ENCODE measurements at regions not wholly inside any gene's neighbourhood (a gene's known extent, or its start where the extent isn't known, plus 50 kb on each side); places are given as distances from the start of the nearest gene placed in this dataset.
"Not testable (repeated sequence)": the region's sequence is repeated elsewhere in the genome, so short reads cannot be mapped to it uniquely, and the experiment has no call there.

DNA sequence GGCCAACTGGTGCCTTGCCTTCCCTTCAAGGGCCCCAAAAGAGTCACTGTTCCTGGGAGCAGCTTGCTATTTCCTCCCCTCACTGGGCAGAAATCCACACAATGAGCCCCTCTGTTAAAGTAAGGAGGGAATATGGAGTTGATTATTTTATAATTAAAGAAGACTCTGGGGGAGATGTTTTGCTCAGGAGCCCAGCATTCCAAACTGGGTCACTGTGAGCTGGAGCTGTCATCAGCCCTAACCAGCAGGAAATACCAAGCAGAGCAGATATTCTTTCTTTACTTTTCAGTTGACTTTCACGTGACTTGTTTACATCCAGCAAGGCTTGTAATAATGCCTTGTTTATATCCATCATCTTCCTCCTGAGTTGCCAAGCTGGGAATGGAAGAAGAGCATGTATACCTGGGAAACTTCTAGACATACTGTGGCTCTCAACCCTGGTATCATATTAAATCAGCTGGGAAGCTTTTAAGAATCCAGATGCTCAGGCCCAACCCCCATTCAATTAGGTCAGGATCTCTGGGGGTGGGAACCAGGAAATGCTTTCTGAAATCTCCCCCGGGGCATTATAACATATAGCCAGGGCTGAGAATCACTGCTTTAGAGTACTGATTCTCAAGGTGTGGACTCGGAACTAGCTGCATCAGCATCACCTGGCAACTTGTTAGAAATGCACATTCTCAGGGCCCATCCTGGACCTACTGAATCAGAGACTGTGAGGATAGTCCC, 175.6 kb upstream of the MYLIP start:
- no peak for DNase-seq

DNA sequence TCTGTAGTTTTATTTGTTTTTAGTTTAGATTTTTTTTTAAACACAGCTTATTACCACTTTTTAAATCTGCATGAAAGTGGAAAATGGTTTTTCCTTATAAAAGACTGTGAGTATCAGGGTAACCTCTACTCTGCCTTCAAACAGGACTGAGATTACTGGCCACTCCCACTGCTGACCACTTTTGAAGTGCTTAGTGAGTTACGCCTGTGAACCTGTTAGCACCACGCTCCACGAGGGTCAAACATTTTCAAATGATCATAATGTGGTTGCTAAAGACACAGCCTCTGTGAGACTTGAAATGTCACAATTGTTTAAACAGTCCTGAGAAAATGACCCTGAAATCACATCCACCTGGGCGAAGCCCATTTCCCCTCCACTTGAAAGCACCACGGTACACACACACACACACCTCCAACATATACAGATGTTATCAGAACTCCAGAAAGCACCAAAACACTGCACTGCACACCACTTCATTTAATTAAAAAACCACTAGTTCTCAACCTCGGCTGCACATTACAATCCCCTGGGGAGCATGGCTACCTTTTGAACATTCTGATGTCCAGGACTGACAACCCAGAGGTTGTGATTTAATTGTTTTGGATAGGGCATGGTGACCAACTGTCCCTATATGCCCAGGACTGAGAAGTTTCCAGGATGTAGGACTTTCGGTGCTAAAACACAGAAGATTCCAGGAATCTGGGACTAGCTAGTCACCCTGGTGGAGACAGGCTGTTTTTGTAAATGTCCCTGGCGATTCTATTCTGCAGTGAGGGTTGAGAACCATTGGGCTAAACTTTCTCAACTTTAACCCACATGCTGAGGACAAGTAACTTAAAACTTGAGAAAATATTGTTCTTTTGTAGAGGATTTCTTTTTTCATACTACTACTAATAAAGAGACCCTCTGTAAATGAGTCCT, 176.4 kb upstream of the MYLIP start:
- no peak for DNase-seq

DNA sequence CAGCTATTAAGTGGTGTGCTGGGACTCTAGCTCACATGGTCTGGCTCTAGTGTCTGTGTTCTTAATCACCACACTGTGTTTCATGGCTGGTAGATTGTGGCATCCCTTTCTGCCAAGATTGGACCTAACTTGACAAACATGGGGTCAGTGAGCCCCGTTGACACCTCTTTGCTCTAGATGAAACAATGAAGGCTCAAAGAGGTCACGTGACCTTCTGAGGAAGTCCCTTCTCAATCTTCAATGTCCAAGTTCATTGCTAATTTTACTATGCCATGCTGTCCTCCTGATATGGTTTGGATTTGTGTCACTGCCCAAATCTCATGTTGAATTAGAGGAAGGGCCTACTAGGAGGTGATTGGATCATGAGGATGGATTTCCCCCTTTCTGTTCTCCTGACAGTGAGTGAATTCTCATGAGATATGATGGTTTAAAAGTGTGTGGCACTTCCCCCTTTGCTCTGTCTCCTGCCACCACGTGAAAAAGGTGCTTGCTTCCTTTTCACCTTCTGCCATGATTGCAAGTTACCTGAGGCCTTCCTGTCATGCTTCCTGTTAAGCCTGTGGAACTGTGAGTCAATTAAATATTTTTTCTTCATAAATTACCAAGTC, 177.8 kb upstream of the MYLIP start:
- DNase-seq = no peak

GRCh38 chr6:15949982-15950381, 178.9 kb upstream of the MYLIP start:
- DNase-seq = no peak

DNA sequence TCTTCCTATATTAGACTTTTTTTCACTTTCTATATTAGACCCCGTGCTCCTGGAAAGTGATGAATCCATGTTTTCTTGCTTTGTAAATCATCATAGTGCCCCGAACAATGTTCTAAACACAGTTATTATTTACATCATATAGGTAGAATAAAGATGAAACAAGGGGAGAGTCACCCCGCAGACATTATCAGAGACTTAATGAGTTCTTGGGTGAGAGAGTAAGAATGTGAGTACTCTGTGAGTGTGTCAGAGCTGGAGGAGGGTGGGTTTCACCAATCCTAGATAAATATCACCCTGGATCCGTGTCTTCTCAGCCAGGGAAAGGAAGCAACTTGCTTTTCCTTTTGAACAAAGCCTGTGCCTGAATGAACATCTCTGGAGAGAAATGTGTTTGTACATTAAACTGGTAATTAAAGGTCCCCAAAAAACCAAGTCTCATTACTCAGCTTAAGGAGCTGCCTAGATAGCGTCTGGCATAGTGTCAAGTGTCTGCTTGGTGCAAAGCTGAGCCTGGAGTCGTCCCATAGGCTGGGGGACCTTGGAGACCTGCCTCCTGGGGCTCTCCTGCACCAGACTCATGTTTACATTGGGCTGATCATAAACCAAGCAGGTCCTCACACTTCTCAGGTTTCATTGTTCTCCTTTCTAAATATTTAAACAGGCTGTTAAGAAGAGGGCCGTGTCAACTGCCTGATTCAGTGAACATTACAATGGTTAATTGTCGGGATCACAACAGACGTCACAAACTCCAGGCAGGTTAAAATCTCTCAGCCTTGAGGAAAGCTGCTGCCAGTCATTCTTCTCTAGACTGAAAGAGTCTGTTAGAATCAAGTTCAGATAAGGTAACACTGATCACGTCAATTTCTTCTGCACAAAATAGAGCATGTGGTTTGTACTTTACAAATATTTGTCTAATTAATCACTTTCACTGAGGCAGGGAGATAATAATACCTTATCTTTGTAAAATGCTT, 179.7 kb upstream of the MYLIP start:
- no peak for DNase-seq

GRCh38 chr6:15947923-15948322, 181.0 kb upstream of the MYLIP start:
- DNase-seq = no peak

DNA sequence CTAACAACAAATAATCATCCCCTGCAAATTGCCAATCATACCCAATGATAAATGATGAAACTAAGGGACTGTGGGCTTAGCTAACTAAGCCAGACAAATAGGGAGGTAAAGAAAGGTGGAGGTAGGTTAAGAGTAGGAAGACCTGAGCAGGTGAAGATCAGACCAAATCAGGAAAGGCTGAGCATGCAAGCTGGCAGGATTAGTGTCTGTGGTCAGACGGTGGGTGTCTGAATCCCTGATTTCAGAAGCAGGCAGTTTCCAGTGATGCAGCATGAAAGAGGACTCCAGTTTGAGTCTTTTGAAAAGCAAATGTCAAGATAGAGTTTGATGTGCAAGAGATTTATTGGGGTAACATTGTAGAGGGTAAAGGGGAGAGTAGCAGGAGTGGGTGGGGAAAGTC, 181.4 kb upstream of the MYLIP start:
- no peak for DNase-seq

DNA sequence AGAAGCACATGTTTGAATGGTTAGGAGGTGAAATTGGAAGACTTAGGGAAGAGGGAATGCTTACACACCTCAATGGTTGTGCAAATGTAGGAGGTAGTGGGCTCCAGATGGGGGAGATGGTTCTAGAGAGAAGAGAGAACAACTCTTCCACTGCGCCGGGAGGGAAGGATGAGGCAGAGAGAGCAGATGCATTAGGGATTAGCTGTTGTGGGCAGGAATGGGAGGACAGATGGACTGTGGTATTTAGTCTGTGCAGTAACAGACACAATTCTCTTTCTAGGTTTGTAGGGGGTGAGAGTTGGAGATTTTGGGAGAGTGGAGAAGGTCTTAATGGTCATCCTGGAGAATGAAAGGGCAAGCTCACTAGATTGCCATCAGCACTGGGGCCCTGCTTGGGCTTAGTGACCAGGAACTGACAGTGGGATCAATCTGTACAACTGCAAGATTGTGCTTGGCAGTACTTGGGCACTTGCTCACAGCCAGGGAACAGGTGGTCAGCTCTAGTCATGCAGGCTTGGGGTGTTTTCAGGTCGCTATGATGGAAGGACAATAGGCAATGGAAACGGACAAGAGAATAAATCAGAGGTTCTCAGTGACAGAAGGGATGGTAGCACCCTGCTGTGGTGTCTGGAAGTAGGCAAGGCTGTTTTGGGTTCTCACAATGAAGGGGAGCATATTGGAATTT, 182.0 kb upstream of the MYLIP start:
- no peak for DNase-seq

- DNase-seq = no peak
Measured at GRCh38 chr6:15945593-15946159, 183.2 kb upstream of the MYLIP start.

DNA sequence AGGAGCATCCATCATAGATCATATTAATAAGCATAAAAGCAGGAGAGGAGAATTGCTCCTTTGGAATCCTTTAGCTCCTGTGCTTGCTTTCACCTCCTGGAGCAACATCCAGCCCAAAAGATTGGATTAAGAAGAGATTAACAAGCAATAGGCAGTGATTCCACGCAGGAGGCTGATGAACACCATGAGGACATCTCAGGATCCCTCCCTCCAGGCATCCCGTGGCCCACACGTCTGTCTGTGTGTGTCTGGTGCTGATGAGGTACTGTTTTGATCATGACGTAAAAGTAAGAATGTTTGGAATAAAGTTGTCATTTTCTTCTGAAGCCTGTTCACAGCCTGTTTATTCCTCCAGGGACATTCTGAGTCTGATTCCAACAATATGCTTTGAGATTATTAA, 185.5 kb upstream of the MYLIP start:
- DNase-seq = no peak

GRCh38 chr6:15941168-15941567, 187.7 kb upstream of the MYLIP start:
- no peak for DNase-seq

GRCh38 chr6:15938107-15938506, 190.8 kb upstream of the MYLIP start:
- no peak for DNase-seq

- DNase-seq = no peak
Measured at GRCh38 chr6:15937602-15938001, 191.3 kb upstream of the MYLIP start.

- DNase-seq = no peak
Measured at GRCh38 chr6:15936503-15936902, 192.4 kb upstream of the MYLIP start.

- DNase-seq = no peak
Measured at GRCh38 chr6:15935661-15936060, 193.2 kb upstream of the MYLIP start.

DNA sequence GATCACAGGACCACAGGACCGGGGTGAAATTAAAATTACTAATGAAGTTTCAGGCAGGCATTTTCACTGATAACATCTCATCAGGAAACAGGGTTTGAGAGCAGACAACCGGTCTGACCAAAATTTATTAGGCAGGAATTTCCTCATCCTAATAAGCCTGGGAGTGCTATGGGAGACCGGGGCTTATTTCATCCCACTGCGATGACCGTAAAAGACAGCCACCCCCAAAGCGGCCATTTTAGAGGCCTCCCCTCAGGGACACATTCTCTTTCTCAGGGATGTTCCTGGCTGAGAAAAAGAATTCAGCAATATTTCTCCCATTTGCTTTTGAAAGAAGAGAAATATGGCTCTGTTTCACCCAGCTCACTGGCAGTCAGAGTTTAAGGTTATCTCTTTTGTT, 197.2 kb upstream of the MYLIP start:
- DNase-seq = not testable (repeated sequence)

DNA sequence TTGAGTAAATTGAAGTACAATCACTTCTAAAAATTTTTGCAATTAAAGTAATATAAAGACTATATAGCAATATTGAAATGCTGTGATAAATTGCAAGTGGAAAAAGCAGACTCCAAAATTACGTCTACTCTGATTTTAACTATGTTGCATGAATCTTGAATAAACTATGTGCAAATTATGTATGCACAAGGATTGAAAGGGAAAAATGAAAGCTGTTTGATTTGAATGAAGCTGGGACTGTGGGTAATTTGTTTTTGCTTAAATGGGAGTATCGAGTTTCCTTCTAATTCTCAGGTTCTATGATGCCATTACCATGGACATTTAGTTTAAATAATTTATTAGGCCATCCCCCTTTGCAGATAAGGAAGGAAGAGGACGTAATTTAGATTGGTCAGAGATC, 198.7 kb upstream of the MYLIP start:
- no peak for DNase-seq

DNA sequence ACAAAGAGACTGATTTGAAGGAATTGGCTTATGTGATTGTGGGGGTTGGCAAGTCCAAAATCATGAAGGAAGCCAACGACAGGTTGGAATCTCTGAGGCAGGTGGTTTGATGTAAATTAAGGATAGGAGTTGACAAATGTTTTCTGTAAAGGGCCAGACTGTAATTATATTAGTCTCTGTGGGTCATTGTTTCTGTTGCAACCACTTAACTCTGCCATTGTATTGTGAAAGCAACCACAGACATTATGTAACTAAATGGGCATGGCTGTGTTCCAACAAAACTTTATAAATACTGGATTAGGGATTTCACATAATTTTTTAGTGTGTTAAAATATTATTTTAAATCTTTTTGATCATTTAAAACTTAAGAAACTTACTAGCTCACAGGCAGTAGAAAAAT, 199.2 kb upstream of the MYLIP start:
- no peak for DNase-seq

DNA sequence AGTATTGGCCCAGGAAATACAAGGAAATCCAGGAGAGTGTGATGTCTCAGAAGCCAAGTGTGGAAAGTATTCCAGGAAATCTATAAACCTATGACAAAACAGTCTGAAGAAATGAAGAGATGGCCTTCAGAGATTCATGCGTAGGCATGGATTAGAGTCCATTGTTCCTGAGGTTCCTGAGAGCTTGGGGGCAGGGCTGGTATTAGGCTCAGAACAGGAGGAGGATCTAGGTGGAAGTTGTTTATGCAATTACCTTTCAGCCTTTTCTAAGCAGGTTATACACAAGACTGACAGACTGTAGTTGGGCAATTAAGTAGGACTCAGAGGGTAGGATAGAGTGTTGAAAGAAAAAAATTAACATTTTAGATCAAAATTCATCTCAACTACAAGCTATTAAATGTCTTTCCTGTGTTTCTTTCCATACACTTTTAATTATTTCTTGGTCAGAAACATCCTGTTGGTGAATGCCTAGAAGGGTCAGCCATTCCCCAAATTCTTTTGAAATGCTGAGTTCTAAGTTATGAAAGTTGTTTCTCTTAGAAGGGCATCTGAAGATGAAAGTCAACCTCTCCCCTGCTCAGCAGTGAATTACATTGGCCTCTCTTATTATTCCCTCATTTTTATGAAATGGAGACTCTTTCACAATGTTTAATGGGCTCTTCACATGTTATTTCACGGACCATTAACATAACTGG, 201.2 kb upstream of the MYLIP start:
- no peak for DNase-seq

GRCh38 chr6:15926256-15926655, 202.6 kb upstream of the MYLIP start:
- DNase-seq = no peak

GRCh38 chr6:15924893-15925292, 204.0 kb upstream of the MYLIP start:
- no peak for DNase-seq
